Left lung (tissue), 4 donors: ENCODE measurements at regions not wholly inside any gene's neighbourhood (a gene's known extent, or its start where the extent isn't known, plus 50 kb on each side); places are given as distances from the start of the nearest gene placed in this dataset.

ENCODE experiments used
- ATAC-seq: fragments of 200-7000 bp; cut with Tn5 transposase; one replicate; pipeline ENCODE4 v1.9.1; 2020; ENCODE audit warnings: moderate library complexity
- DNase-seq, 4 donors: peaks; one replicate each; pipeline ENCODE4 v3.0.0-alpha.2; 2013 to 2020
- H3K27ac ChIP-seq, 2 donors: fragments of 200-600 bp; sonication (generic) in 1 of 2; one replicate each; pipeline versions ENCODE4 v1.5.0 to v1.8.0; 2020 to 2021
- H3K27me3 ChIP-seq, 2 donors: fragments of 200-600 bp; sonication (generic) in 1 of 2; one replicate each; pipeline versions ENCODE4 v1.5.0 to v1.8.0; 2020 to 2021
- H3K36me3 ChIP-seq, 2 donors: fragments of 200-600 bp; sonication (generic) in 1 of 2; one replicate each; pipeline versions ENCODE4 v1.5.0 to v1.8.0; 2020 to 2021
- H3K4me1 ChIP-seq, 2 donors: fragments of 200-600 bp; one replicate each; pipeline ENCODE4 v1.8.0; 2021
- H3K4me3 ChIP-seq, 2 donors: fragments of 200-600 bp; sonication (generic) in 1 of 2; one replicate each; pipeline versions ENCODE4 v1.5.0 to v1.8.0; 2020 to 2021; ENCODE audit warnings: mild to moderate bottlenecking in 1 of 2
- H3K9me3 ChIP-seq, 2 donors: fragments of 200-600 bp; sonication (generic) in 1 of 2; one replicate each; pipeline versions ENCODE4 v1.5.0 to v1.8.0; 2020 to 2021
- CTCF ChIP-seq, 2 donors: fragments of 200-600 bp; sonication (generic) in 1 of 2; IDR thresholded peaks; one replicate each; pipeline versions ENCODE4 v1.5.0 to v1.8.0; 2021; ENCODE audit warnings: antibody characterized with exemption in 2 of 2
- intact Hi-C, 2 donors: fragments of 100-400 bp; cut with DNase I; formaldehyde crosslinking; loops; one replicate each; pipeline versions ENCODE4 v1.11.2 to v1.14.2; 2022
- donor health status: DM: no; HTN: yes; CAD: no.
- donor health status: DM: no; HTN: no; CAD: no.

- Histone ChIP-seq H3K4me1 (no peaks in the 10 kb centered on the region), H3K27me3 (peaks cover 0 to 5% of the 10 kb centered on the region in 2 donors), H3K27ac (no peak overlapping the region), H3K4me3 (no peak overlapping the region), H3K9me3 (no peaks in the 10 kb centered on the region), H3K36me3 (no peaks in the 10 kb centered on the region)
- no peak for ATAC-seq
- DNase-seq = no peak
- intact Hi-C loops = no loop called here
- TF ChIP-seq CTCF (IDR thresholded peaks at IDR 0.05) = no peak
Measured at GRCh38 chr1:181911715-181912114, 149.8 kb downstream of the ZNF648 start.

GRCh38 chr1:181910905-181911304, 150.6 kb downstream of the ZNF648 start:
- ATAC-seq = no peak
- no peak for DNase-seq
- intact Hi-C loops = no loop called here
- Histone ChIP-seq H3K27me3 (peaks cover 0 to 5% of the 10 kb centered on the region in 2 donors), H3K9me3 (no peaks in the 10 kb centered on the region), H3K4me3 (no peak overlapping the region), H3K4me1 (no peaks in the 10 kb centered on the region), H3K27ac (no peak overlapping the region), H3K36me3 (no peaks in the 10 kb centered on the region)
- no peak for TF ChIP-seq CTCF (IDR thresholded peaks at IDR 0.05)

- DNase-seq (no peak), ATAC-seq (no peak)
- Histone ChIP-seq H3K9me3 (no peaks in the 10 kb centered on the region), H3K4me1 (no peaks in the 10 kb centered on the region), H3K36me3 (no peaks in the 10 kb centered on the region), H3K4me3 (no peak overlapping the region), H3K27ac (no peak overlapping the region), H3K27me3 (peaks cover 0 to 5% of the 10 kb centered on the region in 2 donors)
- intact Hi-C loops = no loop called here
- no peak for TF ChIP-seq CTCF (IDR thresholded peaks at IDR 0.05)
Measured at GRCh38 chr1:181909010-181909409, 152.5 kb downstream of the ZNF648 start.

GRCh38 chr1:181906631-181907030, 154.9 kb downstream of the ZNF648 start:
- H3K36me3 ChIP-seq = no peaks in the 10 kb centered on the region
- H3K4me1 ChIP-seq = no peaks in the 10 kb centered on the region
- no peak overlapping the region for H3K4me3 ChIP-seq
- no peaks in the 10 kb centered on the region for H3K9me3 ChIP-seq
- ATAC-seq = no peak
- no peak for DNase-seq
- H3K27ac ChIP-seq = no peak overlapping the region
- peaks cover 0 to 3% of the 10 kb centered on the region in 2 donors for H3K27me3 ChIP-seq
- no peak for TF ChIP-seq CTCF (IDR thresholded peaks at IDR 0.05)
- intact Hi-C loops = no loop called here

- Histone ChIP-seq H3K4me1 (no peaks in the 10 kb centered on the region), H3K27me3 (no peaks in the 10 kb centered on the region), H3K36me3 (no peaks in the 10 kb centered on the region), H3K27ac (no peak overlapping the region), H3K9me3 (no peaks in the 10 kb centered on the region), H3K4me3 (no peak overlapping the region)
- no peak for DNase-seq
- TF ChIP-seq CTCF (IDR thresholded peaks at IDR 0.05) = no peak
- ATAC-seq = no peak
- intact Hi-C loops = no loop called here
Measured at GRCh38 chr1:181905944-181906597, 155.4 kb downstream of the ZNF648 start.
